HEK293 (cell line): ENCODE measurements at regions not wholly inside any gene's neighbourhood (a gene's known extent, or its start where the extent isn't known, plus 50 kb on each side); places are given as distances from the start of the nearest gene placed in this dataset.
"Not testable (repeated sequence)": the region's sequence is repeated elsewhere in the genome, so short reads cannot be mapped to it uniquely, and the experiment has no call there.

Experiments
- CTCF ChIA-PET: fragments of 350-600 bp; formaldehyde crosslinking; extraction: SDS; loops from one replicate; lab custom pipeline; 2021; ENCODE audit warnings: antibody characterized with exemption; lab: Yijun Ruan, JAX
- POLR2A ChIA-PET: fragments of 300-600 bp; formaldehyde crosslinking; extraction: SDS; loops from one replicate; lab custom pipeline; 2020; ENCODE audit warnings: antibody characterized with exemption, inconsistent platforms; lab: Yijun Ruan, JAX
- H3K27ac ChIP-seq: fragments of 200-500 bp; sonication (Bioruptor generic); 2 replicates; pipeline ENCODE4 v1.5.1; 2014; ENCODE audit warnings: low read depth, low read length, control low read depth, inconsistent platforms; ENCODE audit errors: extremely low read depth
- H3K36me3 ChIP-seq, 2 experiments: fragments of 200-500 bp in 1 of 2; sonication (Bioruptor generic) in 1 of 2; 1 replicate in 1 of 2; 2 replicates in 1 of 2; pipeline ENCODE4 v1.5.1; 2014 to 2017; ENCODE audit warnings: inconsistent platforms in 2 of 2, low read length in 2 of 2; ENCODE audit not compliant: control insufficient read depth in 2 of 2, insufficient read depth in 1 of 2
- H3K4me1 ChIP-seq: fragments of 200-500 bp; sonication (Bioruptor generic); 2 replicates; pipeline ENCODE4 v1.5.1; 2014; ENCODE audit warnings: mild to moderate bottlenecking, low read length, inconsistent platforms; ENCODE audit not compliant: control insufficient read depth, insufficient read depth
- H3K4me3 ChIP-seq: 2 replicates; pipeline ENCODE4 v1.5.1; 2011; ENCODE audit warnings: low read depth, mild to moderate bottlenecking, control low read depth, low read length, moderate library complexity
- H3K9me3 ChIP-seq: fragments of 200-500 bp; sonication (Bioruptor generic); 2 replicates; pipeline ENCODE4 v1.5.1; 2014; ENCODE audit warnings: low read depth, low read length, inconsistent platforms; ENCODE audit not compliant: control insufficient read depth, insufficient read depth
- BCL11A ChIP-seq: fragments of 450-650 bp; formaldehyde crosslinking; IDR thresholded peaks from 2 replicates; pipeline ENCODE4 v1.5.1; 2016; ENCODE audit warnings: low read depth, missing biosample characterization, missing genetic modification characterization
- HIC1 ChIP-seq: fragments of 450-650 bp; formaldehyde crosslinking; IDR thresholded peaks from 2 replicates; pipeline ENCODE4 v1.5.1; 2016; ENCODE audit warnings: missing biosample characterization, missing genetic modification characterization
- KLF9 ChIP-seq: fragments of 450-650 bp; formaldehyde crosslinking; IDR thresholded peaks from 2 replicates; pipeline ENCODE4 v1.5.1; 2016; ENCODE audit warnings: missing biosample characterization, missing genetic modification characterization, low read depth
- REPIN1 ChIP-seq: fragments of 450-650 bp; formaldehyde crosslinking; IDR thresholded peaks from 2 replicates; pipeline ENCODE4 v1.5.1; 2017; ENCODE audit warnings: missing biosample characterization, missing genetic modification characterization, low read depth
- ZEB2 ChIP-seq: fragments of 450-650 bp; formaldehyde crosslinking; IDR thresholded peaks from 2 replicates; pipeline ENCODE4 v1.5.1; 2016; ENCODE audit warnings: missing biosample characterization, missing genetic modification characterization
- ZNF112 ChIP-seq: fragments of 450-650 bp; formaldehyde crosslinking; IDR thresholded peaks from 2 replicates; pipeline ENCODE4 v1.5.0; 2017; ENCODE audit warnings: missing biosample characterization, missing genetic modification characterization
- ZNF146 ChIP-seq: fragments of 450-650 bp; formaldehyde crosslinking; IDR thresholded peaks from 2 replicates; pipeline ENCODE4 v1.5.1; 2016; ENCODE audit warnings: missing biosample characterization, missing genetic modification characterization
- ZNF394 ChIP-seq: fragments of 450-650 bp; formaldehyde crosslinking; IDR thresholded peaks from 2 replicates; pipeline ENCODE4 v1.5.1; 2016; ENCODE audit warnings: missing biosample characterization, missing genetic modification characterization, mild to moderate bottlenecking, moderate library complexity, borderline replicate concordance
- ZNF561 ChIP-seq: fragments of 450-650 bp; IDR thresholded peaks from 2 replicates; pipeline ENCODE4 v1.5.1; 2018; ENCODE audit warnings: missing biosample characterization, missing genetic modification characterization, borderline replicate concordance
- ZNF596 ChIP-seq: fragments of 450-650 bp; IDR thresholded peaks from 2 replicates; pipeline ENCODE4 v1.5.0; 2018; ENCODE audit warnings: missing biosample characterization, mild to moderate bottlenecking, missing genetic modification characterization, moderate library complexity
- ZNF777 ChIP-seq: fragments of 450-650 bp; formaldehyde crosslinking; IDR thresholded peaks from 2 replicates; pipeline ENCODE4 v1.5.1; 2017; ENCODE audit warnings: missing biosample characterization, missing genetic modification characterization, borderline replicate concordance
- TF ChIP-seq, protein P1 (sequence below): fragments of 450-650 bp; formaldehyde crosslinking; IDR thresholded peaks from 2 replicates; pipeline ENCODE4 v1.5.1; 2016; ENCODE audit warnings: missing biosample characterization, missing genetic modification characterization
- TF ChIP-seq, protein P2 (sequence below): fragments of 450-650 bp; formaldehyde crosslinking; IDR thresholded peaks from 2 replicates; pipeline ENCODE4 v1.5.1; 2016; ENCODE audit warnings: missing biosample characterization, missing genetic modification characterization
- TF ChIP-seq, protein P3 (sequence below): fragments of 450-650 bp; formaldehyde crosslinking; IDR thresholded peaks from 2 replicates; pipeline ENCODE4; 2016; ENCODE audit warnings: missing biosample characterization, missing genetic modification characterization
- TF ChIP-seq, protein P4 (sequence below): fragments of 450-650 bp; IDR thresholded peaks from 2 replicates; pipeline ENCODE4 v1.5.1; 2018; ENCODE audit warnings: missing biosample characterization, missing genetic modification characterization
- TF ChIP-seq, protein P5 (sequence below): fragments of 450-650 bp; formaldehyde crosslinking; IDR thresholded peaks from 2 replicates; pipeline ENCODE4 v1.5.1; 2016; ENCODE audit warnings: missing biosample characterization, missing genetic modification characterization

- H3K27ac ChIP-seq: no peak overlapping the region
- H3K4me3 ChIP-seq: no peak overlapping the region
- H3K4me1 ChIP-seq: no peaks in the 10 kb centered on the region
- no peak for TF ChIP-seq REPIN1 (tag by site-specific recombination)
- no peak for TF ChIP-seq ZNF112
- TF ChIP-seq KLF9 (tag by site-specific recombination): no peak
- TF ChIP-seq, protein P1, sequence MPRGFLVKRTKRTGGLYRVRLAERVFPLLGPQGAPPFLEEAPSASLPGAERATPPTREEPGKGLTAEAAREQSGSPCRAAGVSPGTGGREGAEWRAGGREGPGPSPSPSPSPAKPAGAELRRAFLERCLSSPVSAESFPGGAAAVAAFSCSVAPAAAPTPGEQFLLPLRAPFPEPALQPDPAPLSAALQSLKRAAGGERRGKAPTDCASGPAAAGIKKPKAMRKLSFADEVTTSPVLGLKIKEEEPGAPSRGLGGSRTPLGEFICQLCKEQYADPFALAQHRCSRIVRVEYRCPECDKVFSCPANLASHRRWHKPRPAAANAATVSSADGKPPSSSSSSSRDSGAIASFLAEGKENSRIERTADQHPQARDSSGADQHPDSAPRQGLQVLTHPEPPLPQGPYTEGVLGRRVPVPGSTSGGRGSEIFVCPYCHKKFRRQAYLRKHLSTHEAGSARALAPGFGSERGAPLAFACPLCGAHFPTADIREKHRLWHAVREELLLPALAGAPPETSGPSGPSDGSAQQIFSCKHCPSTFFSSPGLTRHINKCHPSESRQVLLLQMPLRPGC (tag by site-specific recombination): no peak
- no peak for TF ChIP-seq HIC1 (tag by site-specific recombination)
- TF ChIP-seq ZNF596 (tag by site-specific recombination): no peak
- no peak for TF ChIP-seq ZNF561 (tag by site-specific recombination)
- TF ChIP-seq ZNF777: no peak
- TF ChIP-seq, protein P2, sequence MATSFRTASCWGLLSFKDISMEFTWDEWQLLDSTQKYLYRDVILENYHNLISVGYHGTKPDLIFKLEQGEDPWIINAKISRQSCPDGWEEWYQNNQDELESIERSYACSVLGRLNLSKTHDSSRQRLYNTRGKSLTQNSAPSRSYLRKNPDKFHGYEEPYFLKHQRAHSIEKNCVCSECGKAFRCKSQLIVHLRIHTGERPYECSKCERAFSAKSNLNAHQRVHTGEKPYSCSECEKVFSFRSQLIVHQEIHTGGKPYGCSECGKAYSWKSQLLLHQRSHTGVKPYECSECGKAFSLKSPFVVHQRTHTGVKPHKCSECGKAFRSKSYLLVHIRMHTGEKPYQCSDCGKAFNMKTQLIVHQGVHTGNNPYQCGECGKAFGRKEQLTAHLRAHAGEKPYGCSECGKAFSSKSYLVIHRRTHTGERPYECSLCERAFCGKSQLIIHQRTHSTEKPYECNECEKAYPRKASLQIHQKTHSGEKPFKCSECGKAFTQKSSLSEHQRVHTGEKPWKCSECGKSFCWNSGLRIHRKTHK (tag by site-specific recombination): no peak
- no peak for TF ChIP-seq ZEB2 (tag by site-specific recombination)
- TF ChIP-seq, protein P3, sequence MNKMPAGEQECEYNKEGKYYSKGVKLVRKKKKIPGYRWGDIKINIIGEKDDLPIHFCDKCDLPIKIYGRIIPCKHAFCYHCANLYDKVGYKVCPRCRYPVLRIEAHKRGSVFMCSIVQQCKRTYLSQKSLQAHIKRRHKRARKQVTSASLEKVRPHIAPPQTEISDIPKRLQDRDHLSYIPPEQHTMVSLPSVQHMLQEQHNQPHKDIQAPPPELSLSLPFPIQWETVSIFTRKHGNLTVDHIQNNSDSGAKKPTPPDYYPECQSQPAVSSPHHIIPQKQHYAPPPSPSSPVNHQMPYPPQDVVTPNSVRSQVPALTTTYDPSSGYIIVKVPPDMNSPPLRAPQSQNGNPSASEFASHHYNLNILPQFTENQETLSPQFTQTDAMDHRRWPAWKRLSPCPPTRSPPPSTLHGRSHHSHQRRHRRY: no peak
- TF ChIP-seq, protein P4, sequence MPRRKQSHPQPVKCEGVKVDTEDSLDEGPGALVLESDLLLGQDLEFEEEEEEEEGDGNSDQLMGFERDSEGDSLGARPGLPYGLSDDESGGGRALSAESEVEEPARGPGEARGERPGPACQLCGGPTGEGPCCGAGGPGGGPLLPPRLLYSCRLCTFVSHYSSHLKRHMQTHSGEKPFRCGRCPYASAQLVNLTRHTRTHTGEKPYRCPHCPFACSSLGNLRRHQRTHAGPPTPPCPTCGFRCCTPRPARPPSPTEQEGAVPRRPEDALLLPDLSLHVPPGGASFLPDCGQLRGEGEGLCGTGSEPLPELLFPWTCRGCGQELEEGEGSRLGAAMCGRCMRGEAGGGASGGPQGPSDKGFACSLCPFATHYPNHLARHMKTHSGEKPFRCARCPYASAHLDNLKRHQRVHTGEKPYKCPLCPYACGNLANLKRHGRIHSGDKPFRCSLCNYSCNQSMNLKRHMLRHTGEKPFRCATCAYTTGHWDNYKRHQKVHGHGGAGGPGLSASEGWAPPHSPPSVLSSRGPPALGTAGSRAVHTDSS (tag by site-specific recombination): no peak
- TF ChIP-seq ZNF394 (tag by site-specific recombination): no peak
- no peak for TF ChIP-seq BCL11A (tag by site-specific recombination)
- H3K9me3 ChIP-seq: no peaks in the 10 kb centered on the region
- no peaks in the 10 kb centered on the region for H3K36me3 ChIP-seq
- POLR2A ChIA-PET: no interaction called here
- CTCF ChIA-PET: interaction anchor here (1.1 kb wide), 1 partner anchor 41 kb away, joined by 3 read pairs; no protein-coding TSS in a partner anchor
Measured at GRCh38 chr7:113751547-113751946, 167.3 kb downstream of the PPP1R3A start.

- H3K27ac ChIP-seq, CTCF ChIA-PET, H3K4me3 ChIP-seq, H3K36me3 ChIP-seq, POLR2A ChIA-PET, H3K9me3 ChIP-seq, H3K4me1 ChIP-seq: not testable (repeated sequence)
- peak; percentile 68 for TF ChIP-seq ZNF146
- TF ChIP-seq, protein P5, sequence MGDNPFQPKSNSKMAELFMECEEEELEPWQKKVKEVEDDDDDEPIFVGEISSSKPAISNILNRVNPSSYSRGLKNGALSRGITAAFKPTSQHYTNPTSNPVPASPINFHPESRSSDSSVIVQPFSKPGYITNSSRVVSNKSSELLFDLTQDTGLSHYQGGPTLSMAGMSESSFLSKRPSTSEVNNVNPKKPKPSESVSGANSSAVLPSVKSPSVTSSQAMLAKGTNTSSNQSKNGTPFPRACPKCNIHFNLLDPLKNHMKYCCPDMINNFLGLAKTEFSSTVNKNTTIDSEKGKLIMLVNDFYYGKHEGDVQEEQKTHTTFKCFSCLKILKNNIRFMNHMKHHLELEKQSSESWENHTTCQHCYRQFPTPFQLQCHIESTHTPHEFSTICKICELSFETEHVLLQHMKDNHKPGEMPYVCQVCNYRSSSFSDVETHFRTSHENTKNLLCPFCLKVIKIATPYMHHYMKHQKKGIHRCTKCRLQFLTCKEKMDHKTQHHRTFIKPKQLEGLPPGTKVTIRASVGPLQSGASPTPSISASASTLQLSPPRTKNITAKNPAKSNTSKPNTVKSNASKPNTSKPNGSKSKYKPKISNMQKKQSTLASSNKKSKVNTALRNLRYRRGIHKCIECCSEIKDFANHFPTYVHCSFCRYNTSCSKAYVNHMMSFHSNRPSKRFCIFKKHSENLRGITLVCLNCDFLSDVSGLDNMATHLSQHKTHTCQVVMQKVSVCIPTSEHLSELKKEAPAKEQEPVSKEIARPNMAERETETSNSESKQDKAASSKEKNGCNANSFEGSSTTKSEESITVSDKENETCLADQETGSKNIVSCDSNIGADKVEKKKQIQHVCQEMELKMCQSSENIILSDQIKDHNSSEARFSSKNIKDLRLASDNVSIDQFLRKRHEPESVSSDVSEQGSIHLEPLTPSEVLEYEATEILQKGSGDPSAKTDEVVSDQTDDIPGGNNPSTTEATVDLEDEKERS (tag by site-specific recombination): 0 out of 2 replicates have a peak, but pooled peaks have one; percentile 61
Measured at GRCh38 chr7:113748385-113748784, 170.4 kb downstream of the PPP1R3A start.

- POLR2A ChIA-PET, H3K4me3 ChIP-seq, H3K27ac ChIP-seq, CTCF ChIA-PET, H3K9me3 ChIP-seq, H3K4me1 ChIP-seq, H3K36me3 ChIP-seq: not testable (repeated sequence)
Measured at GRCh38 chr7:113742946-113743431, 175.8 kb downstream of the PPP1R3A start.
